Astrocyte of the cerebellum (primary cell): ENCODE measurements at regions not wholly inside any gene's neighbourhood (a gene's known extent, or its start where the extent isn't known, plus 50 kb on each side); places are given as distances from the start of the nearest gene placed in this dataset.

Experiments used
- DNase-seq: peaks from one replicate; pipeline ENCODE4 v3.0.0-alpha.2; 2011; ENCODE audit warnings: low read depth
- H3K4me3 ChIP-seq: 2 replicates; pipeline ENCODE4 v1.5.1; 2011; ENCODE audit warnings: mild to moderate bottlenecking, low read depth, low read length, moderate library complexity
- in situ Hi-C: cut with HindIII; loops from 2 replicates; pipeline ENCODE4 v1.10.0; 2017; ENCODE audit warnings: low sequenced_read_pairs
- TF ChIP-seq, protein P1 (sequence below): IDR thresholded peaks from 2 replicates; pipeline ENCODE4 v1.5.1; 2012; ENCODE audit warnings: low read length, low read depth, moderate library complexity, mild to moderate bottlenecking; ENCODE audit errors: missing control alignments

DNA sequence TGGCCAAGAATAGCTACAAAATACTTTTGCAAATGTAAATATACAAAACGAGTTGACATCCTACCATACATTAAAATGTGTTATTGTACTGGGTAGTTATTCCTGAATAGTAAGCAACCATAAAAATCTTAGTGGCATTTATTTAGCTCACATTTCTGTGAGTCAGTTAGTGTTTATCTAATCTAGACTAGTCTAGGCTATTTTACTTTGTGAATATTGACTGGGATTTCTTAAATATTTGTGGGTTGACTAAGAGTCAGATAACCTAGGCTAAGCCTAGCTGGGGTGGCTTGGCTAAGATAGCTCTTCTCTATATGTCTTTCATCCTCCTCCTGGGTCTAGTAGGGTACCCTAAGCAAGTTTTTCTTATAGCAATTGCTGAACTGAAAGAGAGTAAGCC lies 543.8 kb upstream of the DIAPH2 start:
- in situ Hi-C loops, result no loop called here
- no peak for DNase-seq
- TF ChIP-seq, protein P1, sequence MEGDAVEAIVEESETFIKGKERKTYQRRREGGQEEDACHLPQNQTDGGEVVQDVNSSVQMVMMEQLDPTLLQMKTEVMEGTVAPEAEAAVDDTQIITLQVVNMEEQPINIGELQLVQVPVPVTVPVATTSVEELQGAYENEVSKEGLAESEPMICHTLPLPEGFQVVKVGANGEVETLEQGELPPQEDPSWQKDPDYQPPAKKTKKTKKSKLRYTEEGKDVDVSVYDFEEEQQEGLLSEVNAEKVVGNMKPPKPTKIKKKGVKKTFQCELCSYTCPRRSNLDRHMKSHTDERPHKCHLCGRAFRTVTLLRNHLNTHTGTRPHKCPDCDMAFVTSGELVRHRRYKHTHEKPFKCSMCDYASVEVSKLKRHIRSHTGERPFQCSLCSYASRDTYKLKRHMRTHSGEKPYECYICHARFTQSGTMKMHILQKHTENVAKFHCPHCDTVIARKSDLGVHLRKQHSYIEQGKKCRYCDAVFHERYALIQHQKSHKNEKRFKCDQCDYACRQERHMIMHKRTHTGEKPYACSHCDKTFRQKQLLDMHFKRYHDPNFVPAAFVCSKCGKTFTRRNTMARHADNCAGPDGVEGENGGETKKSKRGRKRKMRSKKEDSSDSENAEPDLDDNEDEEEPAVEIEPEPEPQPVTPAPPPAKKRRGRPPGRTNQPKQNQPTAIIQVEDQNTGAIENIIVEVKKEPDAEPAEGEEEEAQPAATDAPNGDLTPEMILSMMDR, result no peak
- no peak overlapping the region for H3K4me3 ChIP-seq

DNA sequence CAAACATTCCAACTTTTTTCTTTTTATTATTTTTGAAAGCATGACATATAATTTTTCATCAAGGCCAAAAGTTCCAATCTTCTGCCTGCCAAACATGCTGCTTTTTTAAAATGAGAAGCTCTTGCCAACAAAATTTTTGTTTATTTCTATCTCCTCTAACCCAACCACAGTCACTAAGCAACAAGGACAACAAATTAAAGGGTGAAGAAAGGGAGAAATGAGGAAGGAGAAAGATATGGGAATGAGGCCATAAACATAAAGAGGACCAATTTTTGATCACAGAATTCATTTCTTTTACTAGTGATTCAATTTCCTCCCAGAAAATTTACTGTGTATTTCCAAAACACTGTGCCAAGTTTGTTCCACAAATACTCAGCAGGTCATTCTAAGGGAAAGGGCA lies 537.0 kb upstream of the DIAPH2 start:
- no peak for DNase-seq
- TF ChIP-seq, protein P1, result no peak
- H3K4me3 ChIP-seq, result no peak overlapping the region
- in situ Hi-C loops, result no loop called here

GRCh38 chrX:96170626-96171025 lies 514.0 kb upstream of the DIAPH2 start:
- no peak overlapping the region for H3K4me3 ChIP-seq
- TF ChIP-seq, protein P1, result no peak
- in situ Hi-C loops, result no loop called here
- DNase-seq, result no peak

- H3K4me3 ChIP-seq, result no peak overlapping the region
- DNase-seq, result no peak
- TF ChIP-seq, protein P1, result no peak
- in situ Hi-C loops, result no loop called here
Measured at GRCh38 chrX:96176921-96177320, 507.7 kb upstream of the DIAPH2 start.

DNA sequence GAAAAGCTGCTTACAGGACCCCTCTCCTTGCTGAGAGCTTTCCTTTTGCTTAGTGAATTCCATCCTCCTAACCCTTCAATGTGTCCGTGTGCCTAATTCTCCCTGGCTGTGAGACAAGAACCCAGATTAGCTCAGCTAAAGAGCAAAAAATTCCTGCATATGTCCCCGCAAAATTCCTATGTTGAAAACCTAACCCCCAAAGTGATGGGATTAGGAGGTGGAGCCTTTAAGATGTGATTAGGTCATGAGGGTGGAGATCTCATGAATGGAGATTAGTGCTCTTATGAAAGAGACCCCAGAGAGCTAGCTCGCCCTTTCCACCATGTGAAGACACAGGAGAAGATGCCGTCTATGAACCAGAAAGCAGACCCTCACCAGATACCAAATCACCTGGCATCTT lies 503.0 kb upstream of the DIAPH2 start:
- no peak for DNase-seq
- in situ Hi-C loops, result no loop called here
- TF ChIP-seq, protein P1, result no peak
- no peak overlapping the region for H3K4me3 ChIP-seq

DNA sequence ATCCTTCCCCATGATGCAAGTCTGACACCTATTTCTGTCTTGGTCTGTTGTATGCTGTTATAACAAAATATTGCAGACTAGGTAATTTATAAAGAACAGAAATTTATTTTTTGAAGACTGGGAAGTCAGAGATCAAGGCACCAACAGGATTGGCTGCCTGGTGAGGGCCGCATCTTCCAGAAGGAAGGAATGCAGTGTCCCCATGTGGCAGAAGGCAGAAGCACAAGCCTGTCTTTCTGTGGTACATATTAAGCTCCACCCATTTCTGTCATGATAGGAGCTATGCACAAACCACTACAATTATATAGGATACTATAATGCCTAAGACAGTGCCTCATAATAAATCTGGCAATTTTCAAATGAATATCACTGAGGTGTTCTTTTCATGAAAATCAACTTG lies 502.3 kb upstream of the DIAPH2 start:
- DNase-seq, result no peak
- in situ Hi-C loops, result no loop called here
- no peak overlapping the region for H3K4me3 ChIP-seq
- TF ChIP-seq, protein P1, result peak; percentile 42

DNA sequence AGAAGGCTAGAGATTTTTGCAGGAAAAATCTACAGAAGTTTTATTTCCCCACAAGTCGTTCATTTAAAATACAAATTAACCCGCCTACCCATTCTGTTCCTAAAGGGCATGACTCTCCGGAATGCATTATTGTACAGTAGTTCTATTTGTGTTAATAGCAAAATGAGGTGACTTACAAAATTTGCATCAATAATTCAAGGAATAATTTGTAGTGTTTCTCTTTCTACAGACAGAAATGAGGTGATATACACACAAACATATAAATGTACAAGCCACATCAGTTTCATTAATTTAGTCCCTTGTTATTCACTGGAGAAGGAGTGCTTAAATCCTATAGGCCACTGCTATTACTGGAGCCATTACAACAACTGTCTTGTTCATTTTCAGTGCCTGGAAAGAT lies 501.3 kb upstream of the DIAPH2 start:
- TF ChIP-seq, protein P1, result no peak
- H3K4me3 ChIP-seq, result no peak overlapping the region
- in situ Hi-C loops, result no loop called here
- DNase-seq, result no peak
